HFFc6 (cell line): ENCODE measurements at regions not wholly inside any gene's neighbourhood (a gene's known extent, or its start where the extent isn't known, plus 50 kb on each side); places are given as distances from the start of the nearest gene placed in this dataset.
"Not testable (repeated sequence)": the region's sequence is repeated elsewhere in the genome, so short reads cannot be mapped to it uniquely, and the experiment has no call there.

ENCODE experiments used
- DNase-seq: peaks from one replicate; pipeline ENCODE4 v3.0.0-alpha.2; 2018
- H3K27ac Mint-ChIP-seq: 2 replicates; pipeline ENCODE4 v1.8.0; 2020; ENCODE audit warnings: mild to moderate bottlenecking, mixed read lengths
- H3K27me3 Mint-ChIP-seq: 2 replicates; pipeline ENCODE4 v1.8.0; 2021; ENCODE audit warnings: mild to moderate bottlenecking, moderate library complexity, mixed read lengths; ENCODE audit not compliant: insufficient read depth
- H3K36me3 Mint-ChIP-seq: 2 replicates; pipeline ENCODE4 v1.8.0; 2021; ENCODE audit warnings: low read depth, mixed read lengths
- H3K4me1 Mint-ChIP-seq: 2 replicates; pipeline ENCODE4 v1.8.0; 2020; ENCODE audit warnings: low read depth, mixed read lengths
- H3K4me3 Mint-ChIP-seq: 2 replicates; pipeline ENCODE4 v1.8.0; 2020; ENCODE audit warnings: mild to moderate bottlenecking, moderate library complexity, mixed read lengths
- H3K9me3 Mint-ChIP-seq: 2 replicates; pipeline ENCODE4 v1.8.0; 2020; ENCODE audit warnings: mild to moderate bottlenecking, mixed read lengths
- CTCF ChIP-seq: fragments of 200-600 bp; sonication (generic); IDR thresholded peaks from 2 replicates; pipeline ENCODE4 v1.5.0; 2021; ENCODE audit warnings: antibody characterized with exemption, mild to moderate bottlenecking

DNA sequence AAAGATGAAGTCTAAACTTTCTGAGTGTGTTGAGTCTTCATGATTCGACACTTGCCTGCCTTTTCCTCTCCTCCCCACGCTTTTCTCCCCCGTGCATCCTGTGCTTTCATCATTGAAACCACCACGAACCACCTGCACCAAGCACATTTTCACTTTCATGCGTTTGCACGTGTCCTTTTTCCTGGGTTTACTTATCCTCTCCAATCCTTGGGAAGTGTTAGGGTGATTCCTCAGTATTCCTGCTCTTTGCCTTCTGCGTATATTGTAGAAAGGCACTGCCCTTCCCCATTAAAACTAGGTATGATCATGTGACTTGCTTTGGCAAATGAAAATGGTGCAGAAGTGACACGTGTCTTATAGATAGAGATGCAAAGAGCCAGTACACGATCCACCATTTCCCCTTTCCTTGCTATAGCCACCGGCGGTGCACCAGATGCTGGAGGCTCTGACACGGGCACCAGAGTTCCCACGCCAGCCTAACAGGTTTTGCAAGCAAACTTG lies 106.6 kb downstream of the BRMS1L start:
- Mint-ChIP-seq H3K36me3 (no peaks in the 10 kb centered on the region), H3K9me3 (no peaks in the 10 kb centered on the region), H3K4me3 (no peak overlapping the region), H3K4me1 (no peaks in the 10 kb centered on the region), H3K27me3 (peaks cover 2% of the 10 kb centered on the region; the same call in 1 of the 2 replicates), H3K27ac (no peak overlapping the region)
- no peak for DNase-seq
- no peak for TF ChIP-seq CTCF

DNA sequence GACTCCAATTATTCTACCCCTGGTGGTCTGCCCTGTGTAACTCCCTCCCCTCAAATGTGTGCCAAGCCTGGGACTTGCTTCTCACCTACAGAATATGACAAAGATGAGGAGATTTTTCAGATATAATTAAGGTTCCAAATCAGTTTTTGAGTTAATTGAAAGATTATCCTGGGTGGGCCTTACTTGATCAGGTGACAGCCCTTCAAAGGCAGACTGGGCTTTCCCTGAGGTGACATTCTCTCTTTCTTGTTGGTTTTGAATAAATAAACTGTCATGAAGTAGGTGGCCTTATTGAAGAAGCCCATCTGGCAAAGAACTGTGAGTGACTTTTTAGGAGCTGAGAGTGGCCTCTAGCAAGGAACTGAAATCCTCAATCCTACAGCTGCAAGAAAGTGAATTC lies 106.0 kb downstream of the BRMS1L start:
- TF ChIP-seq CTCF = no peak
- no peak for DNase-seq
- Mint-ChIP-seq H3K4me3 (no peak overlapping the region), H3K36me3 (no peaks in the 10 kb centered on the region), H3K27me3 (peaks cover 2% of the 10 kb centered on the region; the same call in 1 of the 2 replicates), H3K4me1 (no peaks in the 10 kb centered on the region), H3K9me3 (no peaks in the 10 kb centered on the region), H3K27ac (no peak overlapping the region)

DNA sequence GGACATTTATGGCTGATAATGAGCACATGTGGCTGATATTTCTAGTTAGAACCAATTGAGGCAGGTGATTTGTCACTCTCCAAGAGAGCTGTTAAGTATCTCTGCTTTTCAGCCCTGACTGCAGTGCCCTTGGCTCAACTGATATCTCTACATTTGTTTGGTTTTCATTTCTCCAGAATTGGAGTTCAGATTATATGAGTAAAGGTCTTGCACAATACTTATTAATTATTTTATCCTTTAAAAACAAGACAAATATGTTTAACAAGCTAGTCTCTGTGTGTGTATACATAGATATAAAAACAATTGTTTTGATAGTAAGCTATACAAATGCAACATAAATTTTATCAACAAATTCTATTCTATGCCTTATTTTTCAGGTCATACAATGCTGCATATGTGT lies 105.2 kb downstream of the BRMS1L start:
- Mint-ChIP-seq H3K4me1 (no peaks in the 10 kb centered on the region), H3K9me3 (no peaks in the 10 kb centered on the region), H3K27me3 (peaks cover 2% of the 10 kb centered on the region; the same call in 1 of the 2 replicates), H3K4me3 (no peak overlapping the region), H3K36me3 (no peaks in the 10 kb centered on the region), H3K27ac (no peak overlapping the region)
- DNase-seq = no peak
- TF ChIP-seq CTCF = no peak

GRCh38 chr14:35929186-35929585 lies 103.0 kb downstream of the BRMS1L start:
- DNase-seq = no peak
- Mint-ChIP-seq H3K4me3 (no peak overlapping the region), H3K27me3 (peaks cover 2% of the 10 kb centered on the region), H3K4me1 (no peaks in the 10 kb centered on the region), H3K9me3 (no peaks in the 10 kb centered on the region), H3K36me3 (no peaks in the 10 kb centered on the region), H3K27ac (no peak overlapping the region)
- no peak for TF ChIP-seq CTCF

DNA sequence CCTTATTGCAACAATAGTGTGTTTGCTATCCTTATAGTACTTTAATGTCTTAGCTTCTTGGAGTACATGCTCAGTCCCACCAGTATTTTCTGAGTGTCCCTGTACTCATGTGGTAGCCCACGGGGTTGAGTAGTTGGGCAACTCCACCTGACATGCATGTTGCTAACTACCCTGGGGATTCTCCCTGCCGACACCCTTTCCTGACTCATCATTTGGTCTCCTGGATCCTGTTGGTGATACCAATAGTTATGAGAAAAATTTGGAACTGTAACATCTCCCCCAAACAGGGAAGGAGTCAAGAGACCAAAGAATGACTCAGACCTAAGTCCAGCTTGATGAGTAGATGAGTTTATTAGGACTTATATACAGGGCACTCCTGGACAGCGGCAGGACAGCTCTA lies 101.6 kb downstream of the BRMS1L start:
- no peaks in the 10 kb centered on the region for H3K9me3 Mint-ChIP-seq
- no peak overlapping the region for H3K27ac Mint-ChIP-seq
- H3K4me1 Mint-ChIP-seq = no peaks in the 10 kb centered on the region
- H3K27me3 Mint-ChIP-seq = peaks cover 2% of the 10 kb centered on the region
- no peak for DNase-seq
- TF ChIP-seq CTCF = no peak
- H3K4me3 Mint-ChIP-seq = no peak overlapping the region
- no peaks in the 10 kb centered on the region for H3K36me3 Mint-ChIP-seq

GRCh38 chr14:35925319-35925718 lies 99.2 kb downstream of the BRMS1L start:
- Mint-ChIP-seq H3K4me3 (no peak overlapping the region), H3K9me3 (no peaks in the 10 kb centered on the region), H3K36me3 (no peaks in the 10 kb centered on the region), H3K4me1 (no peaks in the 10 kb centered on the region; the same call in 1 of the 2 replicates), H3K27me3 (peaks cover 2% of the 10 kb centered on the region), H3K27ac (no peak overlapping the region)
- TF ChIP-seq CTCF = no peak
- DNase-seq = no peak

- H3K4me1 Mint-ChIP-seq, H3K27me3 Mint-ChIP-seq, H3K9me3 Mint-ChIP-seq, H3K4me3 Mint-ChIP-seq, DNase-seq, H3K27ac Mint-ChIP-seq, H3K36me3 Mint-ChIP-seq: not testable (repeated sequence)
Observed at GRCh38 chr14:35922590-35922989, 96.5 kb downstream of the BRMS1L start.
